ENCODE measurements at regions not wholly inside any gene's neighbourhood (a gene's known extent, or its start where the extent isn't known, plus 50 kb on each side); places are given as distances from the start of the nearest gene placed in this dataset.

GRCh38 chr4:20456407-20456806, 204.7 kb downstream of the SLIT2 start:
- no peak for DNase-seq

- no peak for DNase-seq
Measured at GRCh38 chr4:20462426-20463175, 210.9 kb downstream of the SLIT2 start.

- DNase-seq, result no peak
Measured at GRCh38 chr4:20463176-20463430, 211.4 kb downstream of the SLIT2 start.

- no peak for DNase-seq
Measured at GRCh38 chr4:20464381-20464780, 212.7 kb downstream of the SLIT2 start.

- DNase-seq, result no peak
Measured at GRCh38 chr4:20474119-20474518, 222.4 kb downstream of the SLIT2 start.

GRCh38 chr4:20478412-20478811, 221.8 kb upstream of the PACRGL start:
- DNase-seq, result no peak

- DNase-seq, result no peak
Measured at GRCh38 chr4:20480165-20480947, 219.9 kb upstream of the PACRGL start.

GRCh38 chr4:20483416-20483815, 216.8 kb upstream of the PACRGL start:
- DNase-seq, result no peak

- DNase-seq, result no peak
Measured at GRCh38 chr4:20486433-20486832, 213.8 kb upstream of the PACRGL start.

- no peak for DNase-seq
Measured at GRCh38 chr4:20487446-20487845, 212.8 kb upstream of the PACRGL start.

GRCh38 chr4:20487852-20488251, 212.4 kb upstream of the PACRGL start:
- no peak for DNase-seq

GRCh38 chr4:20490734-20491133, 209.5 kb upstream of the PACRGL start:
- DNase-seq, result no peak

GRCh38 chr4:20493761-20494353, 206.4 kb upstream of the PACRGL start:
- no peak for DNase-seq

- DNase-seq, result no peak
Measured at GRCh38 chr4:20496068-20496467, 204.2 kb upstream of the PACRGL start.

GRCh38 chr4:20504146-20504545, 196.1 kb upstream of the PACRGL start:
- DNase-seq, result no peak

- no peak for DNase-seq
Measured at GRCh38 chr4:20505927-20506326, 194.3 kb upstream of the PACRGL start.

GRCh38 chr4:20506827-20507226, 193.4 kb upstream of the PACRGL start:
- DNase-seq, result no peak

- no peak for DNase-seq
Measured at GRCh38 chr4:20509315-20509714, 190.9 kb upstream of the PACRGL start.

- no peak for DNase-seq
Measured at GRCh38 chr4:20512033-20512792, 188.0 kb upstream of the PACRGL start.

GRCh38 chr4:20512985-20513384, 187.3 kb upstream of the PACRGL start:
- DNase-seq, result no peak

- DNase-seq, result no peak
Measured at GRCh38 chr4:20520901-20521300, 179.4 kb upstream of the PACRGL start.

- no peak for DNase-seq
Measured at GRCh38 chr4:20528508-20528907, 171.8 kb upstream of the PACRGL start.

GRCh38 chr4:20529691-20530090, 170.6 kb upstream of the PACRGL start:
- no peak for DNase-seq

Data from right hindlimb (tissue), 1 donor.